ENCODE measurements at regions not wholly inside any gene's neighbourhood (a gene's known extent, or its start where the extent isn't known, plus 50 kb on each side); places are given as distances from the start of the nearest gene placed in this dataset.

DNA sequence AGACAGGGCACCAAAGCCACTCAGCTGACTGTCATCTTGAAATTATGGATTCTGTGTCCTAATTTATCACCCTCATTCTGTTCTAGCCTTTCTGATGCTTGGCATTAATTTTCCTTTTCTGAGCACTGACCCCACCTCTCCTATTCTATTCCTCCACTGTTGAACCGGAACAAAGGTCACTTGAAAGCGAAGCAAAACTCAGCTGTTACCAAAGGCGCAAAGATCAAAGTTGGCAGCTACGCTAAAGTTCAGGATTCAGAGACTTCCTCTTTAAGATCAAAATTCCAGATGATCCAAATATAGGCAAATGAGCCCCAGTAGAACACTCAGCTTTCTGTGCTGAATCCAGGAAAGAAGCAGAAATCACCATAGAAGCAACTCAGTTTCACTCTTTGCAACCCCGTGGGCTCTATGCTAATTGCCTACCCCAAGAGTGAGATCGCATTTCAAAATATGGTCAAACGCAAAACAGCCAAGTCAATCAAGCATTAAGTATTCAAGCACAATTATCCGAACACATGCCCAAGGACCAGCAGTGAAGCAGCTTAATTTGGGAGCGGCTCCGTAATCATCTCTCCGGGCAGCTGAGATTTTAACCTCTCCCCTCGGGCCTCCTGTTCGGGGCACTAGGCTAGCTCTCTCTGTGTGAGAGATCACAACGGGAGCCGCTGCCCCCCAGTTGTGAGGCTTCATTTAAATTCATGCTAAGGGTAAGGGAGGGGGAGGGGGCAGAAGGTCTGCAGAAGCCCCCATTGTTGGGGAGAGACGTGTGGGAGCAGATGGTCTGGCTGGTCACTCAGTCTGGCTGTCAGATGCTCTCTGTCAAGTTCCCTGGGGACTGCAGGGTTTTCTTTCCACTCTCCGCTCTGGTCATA is 288.6 kb downstream of the ELAVL2 start:
- DNase-seq (ENCODE audit: low read depth, low spot score), result no peak

DNA sequence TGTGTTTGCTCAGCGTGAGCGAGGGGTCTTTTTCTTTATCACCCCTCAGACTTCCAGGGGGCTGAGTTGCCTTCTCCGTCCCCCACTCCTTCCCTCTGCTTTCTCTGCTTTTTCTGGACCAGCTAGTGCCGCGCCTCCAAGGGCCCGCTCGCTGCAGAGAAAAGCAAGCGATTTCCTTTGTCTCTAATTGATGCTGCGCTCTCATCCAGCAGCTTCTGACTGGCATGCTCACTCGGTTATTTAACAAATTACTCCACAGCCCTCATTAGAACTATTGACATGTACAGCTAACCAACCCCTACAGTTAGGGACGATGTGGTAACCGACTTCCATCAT is 288.0 kb downstream of the ELAVL2 start:
- DNase-seq (ENCODE audit: low read depth, low spot score), result no peak

DNA sequence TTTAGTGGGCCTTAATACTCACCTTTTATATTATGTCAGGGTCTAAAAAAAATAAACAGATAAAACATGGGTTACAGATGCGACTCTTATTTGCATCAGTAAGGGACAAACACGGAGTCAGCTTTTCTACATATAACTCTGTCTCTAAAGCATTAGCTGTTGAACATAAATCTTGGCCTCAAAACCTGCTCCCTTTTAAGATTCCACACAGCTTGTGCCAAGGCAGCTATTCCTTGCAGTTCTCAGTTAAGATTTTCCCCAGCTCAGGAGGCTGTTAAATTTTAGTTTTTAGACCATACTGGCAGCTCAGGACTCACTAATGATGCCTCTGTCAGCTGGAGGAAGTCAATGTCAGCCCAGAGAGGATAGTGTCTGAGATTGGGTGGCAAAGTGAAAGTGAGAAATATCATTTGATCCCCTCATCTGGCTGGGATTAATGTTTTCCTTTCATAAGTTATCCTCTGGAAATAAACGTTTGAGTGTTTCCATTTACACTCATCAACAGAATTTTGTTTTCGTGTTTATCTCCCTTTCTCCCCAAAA is 287.5 kb downstream of the ELAVL2 start:
- no peak for DNase-seq (ENCODE audit: low read depth, low spot score)

DNA sequence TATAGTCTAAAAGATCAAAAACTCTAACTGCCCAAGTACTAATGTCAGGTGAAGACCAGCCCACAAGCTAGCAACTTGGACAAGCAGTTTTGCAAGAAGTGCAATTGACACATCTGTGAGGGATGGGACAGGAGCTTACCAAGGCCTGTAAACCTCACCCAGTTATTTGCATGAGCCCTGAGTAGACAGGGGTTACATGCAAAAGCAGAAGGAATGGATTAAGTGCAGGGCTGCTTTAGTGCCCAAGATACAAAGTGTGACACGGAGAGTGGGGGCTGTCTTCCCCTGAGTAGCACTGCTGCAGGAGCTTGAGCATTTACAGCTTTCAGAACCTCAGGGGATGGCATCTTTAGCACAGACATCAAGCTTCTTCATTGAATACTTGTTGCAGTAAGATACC is 286.7 kb downstream of the ELAVL2 start:
- no peak for DNase-seq (ENCODE audit: low read depth, low spot score)

DNA sequence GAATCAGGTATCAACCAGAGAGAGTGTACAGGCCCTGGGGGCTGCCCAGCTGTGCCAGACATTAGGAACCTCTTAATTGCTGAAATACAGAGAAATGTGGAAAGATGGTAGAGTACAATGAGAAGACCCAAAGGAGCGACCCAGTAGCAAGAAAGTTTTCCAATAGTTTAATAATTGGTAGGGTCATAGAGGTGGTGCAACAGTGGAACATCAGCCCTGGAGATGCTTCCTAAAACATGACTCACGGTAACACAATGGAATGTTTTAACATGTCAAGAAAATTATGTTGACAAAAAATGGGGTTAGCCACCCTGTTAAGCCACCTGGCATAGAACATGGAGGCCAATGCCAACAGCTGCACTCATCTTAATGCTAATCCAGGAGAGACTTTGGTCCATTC is 284.1 kb downstream of the ELAVL2 start:
- DNase-seq (ENCODE audit: low read depth, low spot score), result no peak

DNA sequence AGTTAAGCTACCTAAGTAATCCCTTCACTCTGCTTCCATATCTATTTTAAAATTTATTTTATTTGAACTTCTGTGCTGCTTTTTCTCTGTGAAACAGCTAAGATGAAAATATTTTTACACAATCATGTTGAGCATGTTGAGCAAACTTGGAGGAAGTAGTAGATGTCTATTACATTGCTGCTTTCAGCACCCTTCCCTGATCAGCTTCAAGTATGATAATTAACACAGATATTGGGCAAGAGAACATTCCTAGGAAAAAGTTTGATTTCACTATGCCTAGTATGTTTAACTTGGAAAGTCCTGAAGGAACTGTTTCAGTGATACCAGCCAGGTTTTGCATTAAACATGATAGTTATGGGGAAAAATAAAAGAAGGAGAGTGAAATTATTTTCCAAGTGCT is 283.6 kb downstream of the ELAVL2 start:
- DNase-seq (ENCODE audit: low read depth, low spot score), result no peak

DNA sequence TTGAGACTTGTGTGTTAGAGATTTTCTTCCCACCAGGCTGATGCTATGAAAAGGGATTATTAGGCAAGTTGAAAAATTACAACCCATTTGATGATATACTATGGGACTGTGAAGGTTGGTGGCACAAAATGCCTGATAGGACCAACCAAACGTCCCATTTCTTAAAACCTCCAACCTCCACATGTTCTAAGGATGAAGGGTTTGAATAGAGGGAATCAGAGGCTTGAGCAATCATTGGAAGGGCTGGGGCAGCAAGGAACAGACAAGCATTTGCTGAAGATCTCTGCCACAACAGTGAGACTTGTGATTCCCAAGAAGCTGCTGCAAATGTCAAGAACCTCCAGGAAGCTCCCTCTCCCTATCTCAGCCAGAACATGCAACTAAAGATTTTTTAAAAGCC is 283.1 kb downstream of the ELAVL2 start:
- no peak for DNase-seq (ENCODE audit: low read depth, low spot score)

DNA sequence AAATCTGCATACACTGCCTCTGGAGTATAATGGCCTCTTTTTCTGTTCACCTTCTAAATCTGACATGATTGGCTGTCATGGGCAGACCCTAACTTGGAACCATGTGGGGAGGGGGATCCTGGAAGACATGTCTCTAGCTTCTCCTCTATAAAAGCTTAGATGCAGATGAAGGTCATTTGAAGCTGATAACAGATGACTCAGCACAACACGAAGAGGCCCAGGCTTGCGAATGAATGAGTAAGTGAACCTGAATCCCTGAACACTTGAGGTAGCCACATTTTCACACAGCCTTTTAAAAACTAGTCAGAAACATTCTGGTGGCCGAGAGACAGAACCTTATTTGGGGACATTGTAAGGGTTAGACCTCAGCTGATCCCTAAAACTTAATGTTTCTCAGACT is 282.6 kb downstream of the ELAVL2 start:
- no peak for DNase-seq (ENCODE audit: low read depth, low spot score)

DNA sequence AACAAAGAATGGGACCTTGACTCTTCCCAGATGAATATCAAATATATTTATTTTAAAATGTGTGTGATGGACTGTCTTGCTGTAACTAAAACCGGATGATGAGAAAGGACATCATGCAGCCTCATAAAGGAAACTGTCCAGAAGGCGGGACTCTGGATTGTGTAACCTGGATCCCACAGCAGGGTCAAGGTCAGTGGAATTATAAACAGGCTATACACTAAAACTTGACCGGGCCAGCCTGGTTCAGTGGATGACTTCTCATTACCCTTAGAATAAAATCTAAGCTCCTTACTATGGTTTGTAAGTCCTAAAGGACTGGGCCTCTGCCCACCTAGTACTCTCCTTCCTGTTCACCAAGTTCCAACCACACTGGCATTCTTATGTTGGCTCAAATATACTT is 280.3 kb downstream of the ELAVL2 start:
- no peak for DNase-seq (ENCODE audit: low read depth, low spot score)

DNA sequence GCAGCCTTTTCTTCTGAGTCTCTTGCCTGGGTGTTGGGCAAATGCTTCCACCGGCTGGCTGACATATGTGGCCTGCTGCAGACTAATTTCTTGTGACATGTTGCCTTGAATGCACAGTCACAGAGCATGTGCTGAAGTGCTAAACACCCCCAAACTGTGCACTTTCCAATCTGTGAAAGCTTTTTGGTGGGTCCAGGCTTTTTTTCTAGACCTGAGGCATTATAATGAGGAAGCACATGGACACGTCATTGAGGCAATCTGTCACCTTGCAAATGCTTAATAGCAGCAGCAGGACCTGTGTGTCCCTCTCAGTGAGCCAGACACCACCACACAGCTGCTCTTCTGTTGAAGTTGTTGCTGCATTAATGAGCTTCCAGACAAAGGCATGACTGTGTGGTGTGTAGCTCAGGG is 274.7 kb downstream of the ELAVL2 start:
- DNase-seq (ENCODE audit: low read depth, low spot score), result no peak

DNA sequence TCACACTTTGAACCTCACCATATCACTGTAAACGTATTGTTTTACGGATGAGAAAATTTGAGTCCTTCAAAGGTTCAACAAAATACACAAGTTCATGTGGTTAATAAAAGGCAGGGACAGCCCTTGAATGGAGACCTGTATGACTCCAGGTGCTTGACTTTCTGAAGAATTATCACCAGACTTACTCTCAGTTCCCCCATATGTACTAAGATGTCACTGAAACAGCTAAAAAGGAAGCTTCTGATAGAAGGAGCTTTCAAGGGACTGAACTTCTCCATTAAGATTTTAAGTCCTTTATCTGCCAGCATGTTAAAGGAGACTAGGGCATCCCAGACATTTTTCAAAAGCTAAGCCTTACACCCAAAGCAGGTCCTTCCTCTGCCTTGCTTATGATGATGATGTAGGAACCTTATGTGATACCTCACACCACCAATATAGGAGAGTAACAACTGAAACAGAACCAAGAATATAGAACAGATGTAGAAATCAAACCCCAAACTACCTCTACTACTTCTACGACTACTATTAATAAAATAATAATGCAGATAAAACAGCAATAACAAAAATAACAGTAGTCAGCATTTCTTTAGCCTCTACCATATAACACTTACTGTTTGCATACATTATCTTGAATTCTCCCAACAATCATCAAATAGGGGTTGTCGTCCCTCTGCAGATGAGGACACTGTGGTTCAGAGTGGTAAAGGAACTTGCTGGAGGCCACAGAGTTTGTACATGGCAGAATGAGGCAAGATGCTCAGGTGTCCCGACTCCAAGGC is 273.9 kb downstream of the ELAVL2 start:
- DNase-seq (ENCODE audit: low read depth, low spot score), result no peak

DNA sequence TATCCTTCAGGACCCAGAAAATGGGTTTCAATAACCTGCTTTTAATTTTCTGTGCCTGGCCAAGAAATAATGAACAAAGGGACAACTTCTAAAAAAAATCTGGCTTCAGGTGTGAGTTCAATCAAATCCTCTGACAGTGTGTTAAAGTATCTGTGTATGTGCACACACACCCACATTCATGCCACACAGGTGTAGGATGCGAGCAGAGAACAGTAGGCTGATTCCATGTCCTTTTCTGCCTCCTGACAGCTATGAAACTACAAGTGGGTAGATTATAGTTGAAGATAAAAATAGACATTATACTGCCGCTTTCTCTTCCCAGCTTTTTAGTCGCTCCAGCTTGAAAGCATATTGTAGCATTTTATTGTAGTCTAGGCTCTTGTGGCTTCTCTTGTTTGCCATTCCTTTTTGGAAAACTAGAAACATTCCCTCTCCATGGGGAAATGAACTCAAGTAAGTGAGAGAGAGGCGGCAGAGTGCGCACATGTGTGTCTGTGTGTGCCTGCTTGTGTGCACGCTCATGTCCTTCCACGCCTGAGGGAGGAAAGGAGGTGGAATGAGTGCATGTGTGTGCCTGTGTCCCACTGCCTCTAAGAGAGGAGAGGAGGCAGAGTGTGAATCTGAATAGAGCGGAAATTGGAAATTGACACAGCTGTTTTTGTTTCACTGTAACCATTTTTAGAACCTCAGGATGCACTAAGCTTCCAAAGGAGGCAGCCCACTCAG is 273.0 kb downstream of the ELAVL2 start:
- DNase-seq (ENCODE audit: low read depth, low spot score), result no peak

DNA sequence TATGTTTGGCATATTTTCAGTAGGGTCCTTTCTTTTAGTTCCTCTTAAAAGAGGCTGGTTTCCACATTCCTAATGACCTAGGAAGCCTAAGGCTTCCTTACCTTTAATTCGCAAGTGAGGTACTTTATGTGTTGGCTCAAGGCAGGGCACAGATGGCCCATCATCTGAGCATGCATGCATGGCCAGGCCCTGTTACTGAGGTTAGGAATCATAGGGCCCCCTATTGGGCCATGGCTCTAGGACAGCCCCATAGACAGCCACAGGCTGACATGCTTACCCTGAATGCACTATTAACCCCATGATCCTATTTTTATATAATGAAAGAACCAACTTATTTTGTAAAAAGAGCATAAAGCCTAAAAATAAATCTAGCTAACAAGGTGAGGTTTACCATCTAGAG is 271.4 kb downstream of the ELAVL2 start:
- DNase-seq (ENCODE audit: low read depth, low spot score), result no peak

DNA sequence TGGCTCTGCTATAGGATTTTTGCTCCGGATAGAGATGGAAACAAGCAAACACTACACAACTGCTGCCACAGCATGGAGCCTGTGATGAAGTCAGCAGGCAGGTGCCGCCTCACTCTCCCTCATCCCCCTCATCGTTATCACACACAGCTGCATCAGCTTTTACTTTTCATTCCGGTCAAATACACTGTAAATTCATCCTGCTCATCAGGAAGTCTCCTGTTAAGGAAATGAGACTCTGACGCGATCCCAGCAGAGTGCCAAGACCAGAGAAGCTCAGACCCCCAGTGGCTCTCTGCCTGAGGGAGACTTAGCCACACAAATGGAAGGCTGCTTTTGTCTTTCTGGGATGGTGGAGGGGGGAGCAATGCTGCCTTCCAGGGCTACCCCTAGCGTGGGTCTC is 270.2 kb downstream of the ELAVL2 start:
- DNase-seq (ENCODE audit: low read depth, low spot score), result no peak

DNA sequence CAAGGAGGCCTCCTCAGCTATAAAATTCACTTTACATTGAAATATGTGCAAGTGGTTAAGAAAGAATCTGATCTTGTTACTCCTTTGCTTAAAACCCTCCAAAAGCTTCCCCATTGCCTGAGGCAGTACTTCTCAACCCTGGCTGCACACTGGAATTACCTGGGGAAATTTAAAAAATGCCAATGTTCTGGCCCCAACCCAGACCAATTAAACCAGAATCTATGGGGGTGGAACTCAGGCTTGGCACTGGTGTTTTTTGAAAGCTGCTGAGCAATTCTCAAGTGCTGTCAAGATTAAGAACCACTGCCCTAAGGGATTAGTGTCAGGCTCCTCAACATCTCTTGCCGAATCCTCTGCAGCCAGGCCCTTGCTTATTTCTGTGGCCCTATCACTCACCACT is 269.6 kb downstream of the ELAVL2 start:
- DNase-seq (ENCODE audit: low read depth, low spot score), result no peak

DNA sequence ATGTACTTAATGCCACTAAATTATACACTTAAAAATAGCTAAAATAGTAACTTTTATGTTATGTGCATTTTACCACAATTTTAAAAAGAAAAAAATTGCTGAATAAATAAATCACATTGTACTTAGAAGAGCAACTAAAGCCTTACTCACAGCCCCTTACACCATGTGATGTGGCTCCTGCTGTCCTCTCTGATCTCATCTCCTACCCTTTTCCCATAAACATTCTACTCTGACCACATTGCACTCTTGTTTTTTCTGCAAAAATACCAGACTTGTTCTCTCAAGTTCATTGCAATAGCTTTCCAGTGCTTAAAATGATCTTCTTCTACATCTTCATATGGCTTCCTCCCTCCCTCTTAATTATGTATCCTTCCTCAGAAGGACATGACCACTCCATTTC is 268.4 kb downstream of the ELAVL2 start:
- DNase-seq (ENCODE audit: low read depth, low spot score), result no peak

DNA sequence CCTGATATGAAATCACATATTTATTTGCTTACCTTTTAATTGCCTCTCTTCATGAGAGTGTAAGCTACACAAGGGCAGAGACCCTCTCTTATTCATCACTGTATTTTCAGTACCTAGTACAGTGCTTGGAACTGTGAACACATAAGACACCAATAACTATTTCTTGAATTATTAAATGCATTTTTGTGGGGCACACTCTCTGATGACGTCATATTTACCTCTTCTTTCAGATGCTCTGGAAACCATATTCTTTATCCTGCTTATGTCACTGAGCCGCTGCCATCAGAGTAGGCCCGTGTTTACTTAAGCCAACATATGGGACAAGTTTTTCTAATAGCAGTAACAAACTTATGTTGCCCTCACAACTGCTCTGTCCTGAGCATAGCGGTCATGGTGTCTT is 266.5 kb downstream of the ELAVL2 start:
- DNase-seq (ENCODE audit: low read depth, low spot score), result no peak

DNA sequence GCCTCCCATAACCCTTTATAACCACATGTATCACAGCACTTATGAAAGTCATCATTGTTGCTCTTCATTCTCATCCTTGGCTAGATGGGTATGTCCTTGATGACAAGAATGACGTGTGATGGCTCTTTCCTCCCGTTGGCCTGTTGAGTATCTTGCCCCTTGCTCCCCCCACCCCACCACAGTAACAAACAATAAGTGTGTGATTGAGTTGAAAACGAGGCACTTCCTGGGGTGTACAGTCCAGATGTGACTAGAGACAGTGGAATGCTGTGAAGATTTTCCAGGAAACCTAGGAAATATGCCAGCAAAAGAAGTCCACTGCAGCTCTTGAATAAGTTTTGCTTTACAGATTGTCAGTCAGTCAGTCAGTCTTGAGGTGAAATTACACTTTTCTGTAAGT is 262.5 kb downstream of the ELAVL2 start:
- DNase-seq (ENCODE audit: low read depth, low spot score), result no peak

DNA sequence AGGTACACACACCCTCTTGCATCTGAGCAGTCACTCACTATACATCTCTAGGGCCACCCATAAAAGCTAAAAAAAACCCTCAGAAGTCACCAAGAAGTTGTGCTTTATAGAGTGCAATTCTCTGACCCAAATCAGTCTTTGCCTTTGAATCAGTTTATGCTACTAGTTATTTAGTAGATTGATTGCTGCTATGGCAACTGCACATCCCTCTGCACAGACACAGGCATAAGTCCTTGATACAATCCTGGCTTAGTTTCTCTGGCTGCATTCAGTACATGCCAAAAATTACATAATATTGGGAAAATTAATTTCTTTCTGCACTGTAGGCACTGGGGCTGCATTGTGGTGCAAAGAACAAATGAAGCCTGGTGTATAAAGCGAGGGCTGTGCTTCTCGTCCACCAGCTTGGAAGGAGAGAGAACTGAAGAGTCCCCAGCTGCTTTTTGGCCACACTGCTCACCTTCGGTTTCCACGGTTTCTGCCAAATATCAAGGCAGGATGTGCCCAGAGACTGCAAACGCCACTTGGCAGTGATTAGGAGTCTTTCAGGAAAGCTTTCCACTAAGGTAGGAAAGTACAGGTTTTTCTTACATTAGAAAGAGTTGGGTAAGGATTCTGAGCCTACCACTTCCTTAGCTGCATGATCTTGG is 258.4 kb downstream of the ELAVL2 start:
- no peak for DNase-seq (ENCODE audit: low read depth, low spot score)

DNA sequence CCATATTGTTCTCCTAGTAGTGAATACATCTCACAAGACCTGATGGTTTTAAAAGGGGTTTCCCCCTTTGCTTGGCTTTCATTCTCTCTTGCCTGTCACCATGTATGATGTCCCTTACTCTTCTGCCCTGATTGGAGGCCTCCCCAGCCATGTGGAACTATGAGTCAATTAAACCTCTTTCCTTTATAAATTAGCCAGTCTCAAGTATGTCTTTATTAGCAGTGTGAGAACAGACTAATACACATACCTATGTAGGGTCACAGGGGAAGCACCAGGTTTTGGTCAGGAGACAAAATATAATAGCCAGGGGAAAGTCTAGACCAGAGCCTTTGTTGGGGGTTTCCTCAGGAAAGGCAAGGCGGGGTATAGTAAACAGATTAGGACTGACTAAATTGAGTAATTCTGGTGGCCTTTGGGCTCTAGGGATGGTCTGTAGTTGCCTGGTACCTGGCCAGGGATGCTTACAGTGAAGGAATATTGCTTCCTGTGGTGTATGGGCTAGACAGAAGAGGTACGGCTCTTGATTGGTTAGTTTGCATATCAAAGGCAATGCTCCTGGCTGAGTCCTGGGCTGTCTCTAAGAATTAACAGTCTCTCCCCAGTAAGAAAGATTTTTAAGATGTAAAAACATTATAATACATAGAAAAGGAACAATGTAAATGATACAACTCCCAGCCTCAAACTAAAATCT is 254.5 kb downstream of the ELAVL2 start:
- DNase-seq (ENCODE audit: low read depth, low spot score), result no peak

DNA sequence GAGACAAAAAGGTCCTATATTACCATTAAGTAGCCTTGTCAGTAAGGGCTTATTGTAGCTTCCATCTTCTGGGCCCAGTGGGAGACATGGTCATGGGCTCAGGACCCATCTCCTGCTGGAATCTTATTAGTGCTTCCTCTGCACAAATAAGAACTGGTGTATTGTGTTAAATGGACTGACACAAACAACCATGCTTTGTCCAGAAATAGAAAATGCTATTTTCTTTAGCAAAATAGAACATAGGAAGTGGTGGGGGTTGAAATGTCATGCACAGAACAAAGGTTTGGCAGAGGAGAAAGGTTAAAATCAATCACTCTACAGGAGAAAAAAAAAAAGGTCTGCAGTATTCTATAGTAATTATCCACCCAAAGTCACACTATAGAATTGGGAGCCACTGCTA is 252.2 kb downstream of the ELAVL2 start:
- no peak for DNase-seq (ENCODE audit: low read depth, low spot score)
